ENCODE measurements at regions not wholly inside any gene's neighbourhood (a gene's known extent, or its start where the extent isn't known, plus 50 kb on each side); places are given as distances from the start of the nearest gene placed in this dataset.

- TF ChIP-seq CTCF (IDR thresholded peaks at IDR 0.05), result no peak
- TF ChIP-seq POLR2A (IDR thresholded peaks at IDR 0.05), result no peak
Measured at GRCh38 chr21:35681946-35682345, 378.4 kb downstream of the SETD4 start.

Measured in heart left ventricle (tissue), 13 donors.